IMR-90 (cell line): ENCODE measurements at regions not wholly inside any gene's neighbourhood (a gene's known extent, or its start where the extent isn't known, plus 50 kb on each side); places are given as distances from the start of the nearest gene placed in this dataset.

Experiments
- BHLHE40 ChIP-seq: fragments of 150-350 bp; IDR thresholded peaks from 2 replicates; pipeline ENCODE4 v1.6.1; 2016; ENCODE audit warnings: mild to moderate bottlenecking, low read depth, low read length
- CHD1 ChIP-seq: IDR thresholded peaks from 2 replicates; pipeline ENCODE4 v1.6.1; 2012; ENCODE audit warnings: low read depth, low read length, improper control_type of control experiment
- CTCF ChIP-seq: conservative IDR thresholded peaks from 2 replicates; pipeline ENCODE4 v1.5.1; 2012; ENCODE audit warnings: mild to moderate bottlenecking, low read depth, low read length, improper control_type of control experiment
- FOS ChIP-seq: fragments of 150-350 bp; IDR thresholded peaks from 2 replicates; pipeline ENCODE4 v1.6.1; 2016; ENCODE audit warnings: low read depth, low read length
- MAZ ChIP-seq: IDR thresholded peaks from 2 replicates; pipeline ENCODE4 v1.6.1; 2012; ENCODE audit warnings: low read depth, mild to moderate bottlenecking, low read length, improper control_type of control experiment, moderate library complexity, borderline replicate concordance
- POLR2A ChIP-seq: IDR thresholded peaks from 2 replicates; pipeline ENCODE4 v1.6.1; 2012; ENCODE audit warnings: mild to moderate bottlenecking, low read depth, low read length
- RAD21 ChIP-seq: IDR thresholded peaks from 2 replicates; pipeline ENCODE4 v1.6.1; 2012; ENCODE audit warnings: low read length, improper control_type of control experiment
- RCOR1 ChIP-seq: IDR thresholded peaks from 2 replicates; pipeline ENCODE4 v1.6.1; 2012; ENCODE audit warnings: mild to moderate bottlenecking, low read length, improper control_type of control experiment; ENCODE audit not compliant: insufficient replicate concordance
- TF ChIP-seq, protein P1 (sequence below): fragments of 150-350 bp; IDR thresholded peaks from 2 replicates; pipeline ENCODE4 v1.6.1; 2016; ENCODE audit warnings: low read depth, mild to moderate bottlenecking, low read length, moderate library complexity, borderline replicate concordance
- TF ChIP-seq, protein P2 (sequence below): fragments of 150-350 bp; IDR thresholded peaks from 2 replicates; pipeline ENCODE4 v1.6.1; 2017; ENCODE audit warnings: mild to moderate bottlenecking, antibody characterized with exemption, low read length, low read depth

- TF ChIP-seq BHLHE40 (no peak), POLR2A (no peak), CTCF (no peak), FOS (no peak), RAD21 (no peak), CHD1 (no peak), RCOR1 (no peak), MAZ (no peak)
- TF ChIP-seq, protein P1, sequence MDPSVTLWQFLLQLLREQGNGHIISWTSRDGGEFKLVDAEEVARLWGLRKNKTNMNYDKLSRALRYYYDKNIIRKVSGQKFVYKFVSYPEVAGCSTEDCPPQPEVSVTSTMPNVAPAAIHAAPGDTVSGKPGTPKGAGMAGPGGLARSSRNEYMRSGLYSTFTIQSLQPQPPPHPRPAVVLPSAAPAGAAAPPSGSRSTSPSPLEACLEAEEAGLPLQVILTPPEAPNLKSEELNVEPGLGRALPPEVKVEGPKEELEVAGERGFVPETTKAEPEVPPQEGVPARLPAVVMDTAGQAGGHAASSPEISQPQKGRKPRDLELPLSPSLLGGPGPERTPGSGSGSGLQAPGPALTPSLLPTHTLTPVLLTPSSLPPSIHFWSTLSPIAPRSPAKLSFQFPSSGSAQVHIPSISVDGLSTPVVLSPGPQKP = no peak
- TF ChIP-seq, protein P2, sequence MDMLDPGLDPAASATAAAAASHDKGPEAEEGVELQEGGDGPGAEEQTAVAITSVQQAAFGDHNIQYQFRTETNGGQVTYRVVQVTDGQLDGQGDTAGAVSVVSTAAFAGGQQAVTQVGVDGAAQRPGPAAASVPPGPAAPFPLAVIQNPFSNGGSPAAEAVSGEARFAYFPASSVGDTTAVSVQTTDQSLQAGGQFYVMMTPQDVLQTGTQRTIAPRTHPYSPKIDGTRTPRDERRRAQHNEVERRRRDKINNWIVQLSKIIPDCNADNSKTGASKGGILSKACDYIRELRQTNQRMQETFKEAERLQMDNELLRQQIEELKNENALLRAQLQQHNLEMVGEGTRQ = no peak
Measured at GRCh38 chr10:120793088-120793487, 58.1 kb upstream of the WDR11 start.
